ENCODE measurements at regions not wholly inside any gene's neighbourhood (a gene's known extent, or its start where the extent isn't known, plus 50 kb on each side); places are given as distances from the start of the nearest gene placed in this dataset.

- Histone ChIP-seq H3K4me1 (ENCODE audit: control insufficient read depth, extremely low read depth, insufficient read depth, low read length) (no peaks in the 10 kb centered on the region), H4K20me1 (ENCODE audit: control insufficient read depth, extremely low read depth, insufficient read depth, low read length) (no peaks in the 10 kb centered on the region), H3K4me2 (ENCODE audit: extremely low read depth, insufficient read depth, low read length) (no peak overlapping the region), H3K4me3 (replicated peaks in 1 of 4; ENCODE audit: control extremely low read depth in 1 of 4, insufficient read depth in 1 of 4, low read depth in 3 of 4, low read length in 4 of 4) (no peak overlapping the region), H3K36me3 (ENCODE audit: control insufficient read depth, insufficient read depth, low read length) (no peaks in the 10 kb centered on the region), H3K9ac (ENCODE audit: insufficient read depth, low read length) (no peak overlapping the region), H3K79me2 (ENCODE audit: control insufficient read depth, insufficient read depth, low read length) (no peaks in the 10 kb centered on the region), H2AFZ (ENCODE audit: low read length) (no peak overlapping the region), H3K27ac (ENCODE audit: insufficient read depth, low read length) (no peak overlapping the region), H3K9me3 (ENCODE audit: control insufficient read depth, insufficient read depth, low read depth, low read length) (no peaks in the 10 kb centered on the region), H3K27me3 (ENCODE audit: control insufficient read depth, insufficient read depth, low read length) (no peaks in the 10 kb centered on the region)
- TF ChIP-seq CTCF (conservative IDR thresholded peaks at IDR 0.05 in 1 of 2, IDR thresholded peaks at IDR 0.05 in 1 of 2; ENCODE audit: low read depth in 1 of 2, low read length in 2 of 2) = no peak
- no peak for TF ChIP-seq EZH2 (IDR thresholded peaks at IDR 0.05; ENCODE audit: low read length, missing control alignments)
- DNase-seq (ENCODE audit: low read depth in 2 of 2) = no peak
These were observed 144.9 kb upstream of the MYCN start for GRCh38 chr2:15795426-15795825.

DNA sequence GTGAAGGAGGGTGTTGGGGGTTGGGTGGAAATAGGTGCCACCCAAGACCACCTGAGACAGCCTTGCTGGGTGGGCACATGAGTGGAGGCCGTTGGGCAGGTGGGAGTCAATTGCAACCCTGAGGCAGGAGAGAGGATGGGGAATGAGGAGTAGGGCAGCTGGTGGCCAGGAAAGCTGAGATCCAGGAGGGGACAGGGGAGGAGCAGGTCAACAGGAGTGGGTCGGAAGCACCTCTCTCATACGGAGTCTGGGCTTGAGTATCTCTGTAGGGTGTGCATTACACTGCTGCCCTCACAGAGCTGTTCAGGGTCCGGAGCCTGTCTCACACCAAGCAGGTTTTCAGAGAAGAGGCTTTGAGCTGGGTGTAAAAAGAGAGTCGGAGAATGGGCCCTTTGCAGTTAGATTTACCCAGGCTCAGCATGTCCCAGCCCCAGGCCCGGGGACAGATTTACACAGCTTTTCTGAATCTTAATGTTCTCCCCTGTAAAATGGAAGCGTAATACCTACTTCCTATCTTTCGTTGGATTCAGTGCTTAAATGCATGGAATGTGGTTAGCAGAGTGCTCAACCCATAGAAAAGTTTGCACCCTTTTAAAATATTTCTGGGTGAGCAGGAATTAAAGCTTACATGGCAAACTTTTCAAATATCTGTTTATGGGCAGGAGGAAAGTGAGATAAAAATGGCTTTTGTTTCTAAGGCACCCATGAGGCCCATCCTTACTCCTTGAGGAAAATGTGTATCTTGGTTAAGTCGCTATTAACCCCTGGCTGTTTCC is 144.0 kb upstream of the MYCN start:
- Histone ChIP-seq H3K4me2 (ENCODE audit: extremely low read depth, insufficient read depth, low read length) (no peak overlapping the region), H3K36me3 (ENCODE audit: control insufficient read depth, insufficient read depth, low read length) (no peaks in the 10 kb centered on the region), H3K9me3 (ENCODE audit: control insufficient read depth, insufficient read depth, low read depth, low read length) (no peaks in the 10 kb centered on the region), H3K4me3 (replicated peaks in 1 of 4; ENCODE audit: control extremely low read depth in 1 of 4, insufficient read depth in 1 of 4, low read depth in 3 of 4, low read length in 4 of 4) (no peak overlapping the region), H2AFZ (ENCODE audit: low read length) (no peak overlapping the region), H3K9ac (ENCODE audit: insufficient read depth, low read length) (no peak overlapping the region), H4K20me1 (ENCODE audit: control insufficient read depth, extremely low read depth, insufficient read depth, low read length) (no peaks in the 10 kb centered on the region), H3K4me1 (ENCODE audit: control insufficient read depth, extremely low read depth, insufficient read depth, low read length) (no peaks in the 10 kb centered on the region), H3K27ac (ENCODE audit: insufficient read depth, low read length) (no peak overlapping the region), H3K79me2 (ENCODE audit: control insufficient read depth, insufficient read depth, low read length) (no peaks in the 10 kb centered on the region), H3K27me3 (ENCODE audit: control insufficient read depth, insufficient read depth, low read length) (no peaks in the 10 kb centered on the region)
- TF ChIP-seq CTCF (conservative IDR thresholded peaks at IDR 0.05 in 1 of 2, IDR thresholded peaks at IDR 0.05 in 1 of 2; ENCODE audit: low read depth in 1 of 2, low read length in 2 of 2) (no peak), EZH2 (IDR thresholded peaks at IDR 0.05; ENCODE audit: low read length, missing control alignments) (no peak)
- DNase-seq (ENCODE audit: low read depth in 2 of 2) = no peak

DNA sequence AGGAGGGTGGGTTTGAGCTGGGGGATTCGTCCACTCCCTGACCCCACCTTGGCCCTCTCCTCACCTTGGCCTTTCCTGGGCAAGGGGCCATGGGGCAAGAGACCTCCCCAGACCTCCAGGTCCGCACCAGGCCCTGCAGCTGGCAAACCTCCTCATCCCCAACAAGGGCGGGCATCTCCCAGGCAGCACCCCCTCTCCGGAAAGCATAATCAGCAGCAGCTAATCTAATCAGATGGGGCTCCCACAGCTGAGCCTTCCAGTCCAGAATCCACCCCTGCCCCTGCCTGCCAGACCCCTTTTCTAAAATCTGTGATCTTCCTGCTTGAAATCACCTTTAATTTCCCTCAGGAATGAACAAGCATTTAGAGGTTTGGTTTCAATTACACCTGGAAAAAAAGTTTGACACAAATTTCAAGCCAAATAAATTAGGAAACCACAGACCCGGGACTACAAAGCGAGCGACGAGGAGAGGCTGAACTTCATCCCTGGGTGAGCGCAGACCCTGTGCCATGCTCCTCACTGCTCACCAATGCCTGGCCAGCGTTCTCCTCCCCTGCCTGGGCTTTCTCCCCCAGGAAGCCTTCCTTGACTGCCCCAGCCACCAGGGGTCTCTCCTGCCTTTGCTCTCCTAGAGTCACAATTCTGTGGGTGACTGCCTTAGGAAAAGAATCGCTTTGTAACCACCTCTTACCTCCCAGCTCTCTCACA is 143.0 kb upstream of the MYCN start:
- TF ChIP-seq EZH2 (IDR thresholded peaks at IDR 0.05; ENCODE audit: low read length, missing control alignments) = no peak
- TF ChIP-seq CTCF (conservative IDR thresholded peaks at IDR 0.05 in 1 of 2, IDR thresholded peaks at IDR 0.05 in 1 of 2; ENCODE audit: low read depth in 1 of 2, low read length in 2 of 2) = no peak
- no peaks in the 10 kb centered on the region for H3K9me3 ChIP-seq (ENCODE audit: control insufficient read depth, insufficient read depth, low read depth, low read length)
- H3K9ac ChIP-seq (ENCODE audit: insufficient read depth, low read length) = no peak overlapping the region
- no peak overlapping the region for H3K4me2 ChIP-seq (ENCODE audit: extremely low read depth, insufficient read depth, low read length)
- no peaks in the 10 kb centered on the region for H4K20me1 ChIP-seq (ENCODE audit: control insufficient read depth, extremely low read depth, insufficient read depth, low read length)
- H3K36me3 ChIP-seq (ENCODE audit: control insufficient read depth, insufficient read depth, low read length) = no peaks in the 10 kb centered on the region
- no peaks in the 10 kb centered on the region for H3K79me2 ChIP-seq (ENCODE audit: control insufficient read depth, insufficient read depth, low read length)
- DNase-seq (ENCODE audit: low read depth in 2 of 2) = no peak
- H2AFZ ChIP-seq (ENCODE audit: low read length) = no peak overlapping the region
- no peaks in the 10 kb centered on the region for H3K27me3 ChIP-seq (ENCODE audit: control insufficient read depth, insufficient read depth, low read length)
- no peak overlapping the region for H3K4me3 ChIP-seq (replicated peaks in 1 of 4; ENCODE audit: control extremely low read depth in 1 of 4, insufficient read depth in 1 of 4, low read depth in 3 of 4, low read length in 4 of 4)
- no peak overlapping the region for H3K27ac ChIP-seq (ENCODE audit: insufficient read depth, low read length)
- H3K4me1 ChIP-seq (ENCODE audit: control insufficient read depth, extremely low read depth, insufficient read depth, low read length) = no peaks in the 10 kb centered on the region
